MCF 10A (cell line): ENCODE measurements at regions not wholly inside any gene's neighbourhood (a gene's known extent, or its start where the extent isn't known, plus 50 kb on each side); places are given as distances from the start of the nearest gene placed in this dataset.

Source experiments
- BruUV-seq: library from RNA; stranded (reverse); fragments of 400-500 nt; replicated peaks from 2 replicates; lab custom pipeline; 2021; lab: Mats Ljungman, UMichigan
- CTCF ChIA-PET: fragments of 300-600 bp; sonication (Branson Sonifier 250); formaldehyde crosslinking; extraction: SDS; loops from one replicate; lab custom pipeline; 2021; ENCODE audit warnings: antibody characterized with exemption, inconsistent platforms; lab: Yijun Ruan, JAX
- POLR2A ChIA-PET: fragments of 300-600, 350-650 bp; sonication (Branson Sonifier 250); formaldehyde crosslinking; extraction: SDS; loops from one replicate; lab custom pipeline; 2020; ENCODE audit warnings: antibody characterized with exemption, inconsistent platforms; lab: Yijun Ruan, JAX
- DNase-seq: peaks from one replicate; pipeline ENCODE4 v3.0.0-alpha.2; 2018; ENCODE audit not compliant: unreplicated experiment
- H3K27ac Mint-ChIP-seq: one replicate; pipeline ENCODE4 v1.8.0; 2022; ENCODE audit warnings: mild to moderate bottlenecking, low read depth, mixed read lengths; ENCODE audit not compliant: unreplicated experiment
- H3K27me3 Mint-ChIP-seq: one replicate; pipeline ENCODE4 v1.8.0; 2022; ENCODE audit warnings: mixed read lengths; ENCODE audit not compliant: insufficient read depth, unreplicated experiment
- H3K36me3 Mint-ChIP-seq: one replicate; pipeline ENCODE4 v1.8.0; 2022; ENCODE audit warnings: mild to moderate bottlenecking, moderate library complexity, mixed read lengths; ENCODE audit not compliant: insufficient read depth, unreplicated experiment
- H3K4me1 Mint-ChIP-seq: one replicate; pipeline ENCODE4 v1.8.0; 2022; ENCODE audit warnings: mixed read lengths; ENCODE audit not compliant: insufficient read depth, unreplicated experiment
- H3K4me3 Mint-ChIP-seq: one replicate; pipeline ENCODE4 v1.8.0; 2022; ENCODE audit warnings: mild to moderate bottlenecking, moderate library complexity, mixed read lengths; ENCODE audit not compliant: unreplicated experiment
- H3K9me3 Mint-ChIP-seq: one replicate; pipeline ENCODE4 v1.8.0; 2022; ENCODE audit warnings: mixed read lengths; ENCODE audit not compliant: unreplicated experiment
- intact Hi-C: fragments of 100-400 bp; cut with micrococcal nuclease; formaldehyde crosslinking; loops from 2 replicates; pipeline ENCODE4 v1.14.1; 2022
- TF ChIP-seq, protein P1 (sequence below): fragments of 200-600 bp; IDR thresholded peaks from one replicate; pipeline ENCODE4 v1.8.0; 2022; ENCODE audit warnings: antibody characterized with exemption, mild to moderate bottlenecking; ENCODE audit not compliant: unreplicated experiment

DNA sequence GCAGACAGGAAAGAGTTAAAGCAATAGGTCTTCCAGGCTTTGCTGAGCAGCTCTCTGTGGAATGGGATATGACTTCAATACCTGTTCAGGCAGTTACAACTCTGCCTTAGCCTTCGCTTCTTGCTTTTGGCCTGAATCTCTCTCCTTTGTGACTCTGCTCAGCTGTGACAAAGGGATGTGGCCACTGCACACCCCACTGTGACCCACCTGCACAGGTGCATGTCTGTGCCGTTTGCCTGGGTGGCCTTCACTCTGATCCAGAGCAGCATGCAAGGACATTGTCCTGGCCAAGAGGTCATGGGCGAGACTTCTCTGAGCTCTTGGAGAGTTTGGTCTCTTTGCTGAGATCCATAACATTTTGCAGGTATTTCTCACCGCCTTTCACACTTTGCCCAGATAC lies 891.3 kb downstream of the BRD1 start:
- Mint-ChIP-seq H3K4me1 (no peaks in the 10 kb centered on the region), H3K27me3 (no peaks in the 10 kb centered on the region), H3K27ac (no peak overlapping the region), H3K4me3 (no peak overlapping the region), H3K9me3 (peaks cover 15% of the 10 kb centered on the region), H3K36me3 (no peaks in the 10 kb centered on the region)
- intact Hi-C loops = no loop called here
- ChIA-PET CTCF (interaction anchor here (0.6 kb wide), 1 partner anchor 240 kb away, joined by 3 read pairs; no protein-coding TSS in a partner anchor), POLR2A (no interaction called here)
- no peak for DNase-seq
- BruUV-seq = no TSS peak
- TF ChIP-seq, protein P1, sequence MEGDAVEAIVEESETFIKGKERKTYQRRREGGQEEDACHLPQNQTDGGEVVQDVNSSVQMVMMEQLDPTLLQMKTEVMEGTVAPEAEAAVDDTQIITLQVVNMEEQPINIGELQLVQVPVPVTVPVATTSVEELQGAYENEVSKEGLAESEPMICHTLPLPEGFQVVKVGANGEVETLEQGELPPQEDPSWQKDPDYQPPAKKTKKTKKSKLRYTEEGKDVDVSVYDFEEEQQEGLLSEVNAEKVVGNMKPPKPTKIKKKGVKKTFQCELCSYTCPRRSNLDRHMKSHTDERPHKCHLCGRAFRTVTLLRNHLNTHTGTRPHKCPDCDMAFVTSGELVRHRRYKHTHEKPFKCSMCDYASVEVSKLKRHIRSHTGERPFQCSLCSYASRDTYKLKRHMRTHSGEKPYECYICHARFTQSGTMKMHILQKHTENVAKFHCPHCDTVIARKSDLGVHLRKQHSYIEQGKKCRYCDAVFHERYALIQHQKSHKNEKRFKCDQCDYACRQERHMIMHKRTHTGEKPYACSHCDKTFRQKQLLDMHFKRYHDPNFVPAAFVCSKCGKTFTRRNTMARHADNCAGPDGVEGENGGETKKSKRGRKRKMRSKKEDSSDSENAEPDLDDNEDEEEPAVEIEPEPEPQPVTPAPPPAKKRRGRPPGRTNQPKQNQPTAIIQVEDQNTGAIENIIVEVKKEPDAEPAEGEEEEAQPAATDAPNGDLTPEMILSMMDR = no peak

DNA sequence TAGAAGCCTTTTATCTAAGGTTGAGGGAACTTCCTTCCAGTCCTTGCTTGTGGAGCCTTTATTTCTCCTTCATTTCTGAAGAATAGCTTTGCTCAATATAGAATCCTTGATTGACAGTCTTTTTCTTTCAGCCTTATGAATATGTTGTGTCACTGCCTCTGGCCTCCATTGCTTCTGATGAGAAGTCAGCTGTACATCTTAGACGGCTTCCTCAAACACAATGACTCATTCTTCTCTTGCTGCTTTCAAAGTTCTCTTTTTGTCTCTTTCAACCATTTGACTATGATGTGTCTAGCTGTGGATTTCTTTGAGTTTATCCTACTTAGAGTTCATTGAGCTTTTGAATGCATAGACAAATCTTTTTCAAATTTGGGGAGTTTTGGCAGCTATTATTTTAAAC lies 893.2 kb downstream of the BRD1 start:
- no peaks in the 10 kb centered on the region for H3K36me3 Mint-ChIP-seq
- TF ChIP-seq, protein P1 = no peak
- H3K4me1 Mint-ChIP-seq = no peaks in the 10 kb centered on the region
- BruUV-seq = no TSS peak
- ChIA-PET CTCF (interaction anchor here (0.6 kb wide), 1 partner anchor 1229 kb away, joined by 3 read pairs; no protein-coding TSS in a partner anchor), POLR2A (no interaction called here)
- intact Hi-C loops = no loop called here
- DNase-seq = no peak
- H3K27ac Mint-ChIP-seq = no peak overlapping the region
- H3K4me3 Mint-ChIP-seq = no peak overlapping the region
- no peaks in the 10 kb centered on the region for H3K27me3 Mint-ChIP-seq
- peaks cover 32% of the 10 kb centered on the region for H3K9me3 Mint-ChIP-seq

DNA sequence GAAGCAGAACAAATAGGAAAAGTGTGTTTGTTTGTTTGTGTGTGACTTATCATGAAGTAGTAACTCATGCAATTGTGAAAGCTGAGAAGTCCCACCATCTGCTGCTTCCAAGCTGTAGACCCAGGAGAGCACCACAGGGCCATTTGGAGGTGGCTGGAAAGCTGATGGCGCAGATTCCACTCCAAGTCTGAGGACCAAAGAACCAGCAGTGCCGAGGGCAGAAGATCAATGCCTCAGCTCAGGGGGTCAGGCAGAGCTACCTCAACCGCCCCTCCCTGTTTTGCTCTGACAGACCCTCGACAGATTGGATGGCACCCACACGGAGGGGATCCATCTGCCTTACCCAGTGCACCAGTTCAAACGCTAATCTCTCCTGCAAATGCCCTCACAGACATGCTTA lies 896.2 kb downstream of the BRD1 start:
- H3K27me3 Mint-ChIP-seq = no peaks in the 10 kb centered on the region
- ChIA-PET CTCF (no interaction called here), POLR2A (no interaction called here)
- no peak overlapping the region for H3K27ac Mint-ChIP-seq
- H3K9me3 Mint-ChIP-seq = peaks cover 25% of the 10 kb centered on the region
- TF ChIP-seq, protein P1 = no peak
- DNase-seq = no peak
- no peaks in the 10 kb centered on the region for H3K4me1 Mint-ChIP-seq
- intact Hi-C loops = no loop called here
- no TSS peak for BruUV-seq
- H3K4me3 Mint-ChIP-seq = no peak overlapping the region
- no peaks in the 10 kb centered on the region for H3K36me3 Mint-ChIP-seq

DNA sequence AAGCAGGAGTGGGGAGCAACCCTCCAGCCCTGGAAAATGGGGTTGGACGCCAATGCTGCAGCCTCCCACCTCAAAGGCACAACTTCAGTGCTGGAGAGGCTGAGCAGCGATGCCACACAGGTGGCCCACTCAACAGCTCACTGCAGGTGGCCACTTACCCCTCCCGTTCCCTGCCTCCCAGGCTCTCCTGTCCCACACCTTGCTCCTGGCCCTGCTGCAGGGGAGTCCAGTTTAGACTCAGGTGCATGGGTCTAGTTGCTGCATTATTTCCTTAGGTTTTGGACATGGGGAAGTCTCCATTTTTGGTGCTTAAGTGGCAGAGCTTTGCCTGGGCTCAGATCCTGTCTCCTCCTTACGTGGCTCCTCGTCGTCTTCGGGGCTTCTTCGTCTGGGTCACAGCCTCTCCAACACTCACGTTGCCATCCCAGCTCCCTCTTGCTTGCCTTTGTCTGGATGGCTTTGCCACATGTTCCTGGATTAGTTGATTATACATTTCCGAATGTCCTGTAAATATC lies 898.3 kb downstream of the BRD1 start:
- CTCF ChIA-PET = no interaction called here
- Mint-ChIP-seq H3K27ac (no peak overlapping the region), H3K4me3 (no peak overlapping the region), H3K9me3 (peaks cover 28% of the 10 kb centered on the region), H3K36me3 (no peaks in the 10 kb centered on the region), H3K4me1 (no peaks in the 10 kb centered on the region), H3K27me3 (no peaks in the 10 kb centered on the region)
- TF ChIP-seq, protein P1 = no peak
- no peak for DNase-seq
- POLR2A ChIA-PET = no interaction called here
- intact Hi-C loops = no loop called here
- BruUV-seq = no TSS peak
